H1 (cell line): ENCODE measurements at regions not wholly inside any gene's neighbourhood (a gene's known extent, or its start where the extent isn't known, plus 50 kb on each side); places are given as distances from the start of the nearest gene placed in this dataset.

Experiments used
- JUN ChIP-seq: IDR thresholded peaks from 2 replicates; pipeline ENCODE4 v1.6.1; 2011; ENCODE audit warnings: low read depth, mild to moderate bottlenecking, improper control_type of control experiment, low read length
- JUND ChIP-seq: IDR thresholded peaks from 2 replicates; pipeline ENCODE4 v1.6.1; 2011; ENCODE audit warnings: mild to moderate bottlenecking, improper control_type of control experiment, low read length
- POLR2A ChIP-seq, 2 experiments: IDR thresholded peaks; 1 replicate in 1 of 2; 2 replicates in 1 of 2; pipeline ENCODE4 v1.6.1; 2011; ENCODE audit warnings: low read depth in 2 of 2, low read length in 2 of 2, mild to moderate bottlenecking in 2 of 2; ENCODE audit errors: control extremely low read depth in 1 of 2
- SUZ12 ChIP-seq: fragments of 200-600 bp; sonication (generic); IDR thresholded peaks from 2 replicates; pipeline ENCODE4 v1.6.1; 2012; ENCODE audit warnings: mild to moderate bottlenecking, inconsistent platforms, low read length, moderate library complexity, mixed read lengths
- TF ChIP-seq, protein P1 (sequence below), 3 experiments: IDR thresholded peaks; 1 replicate in 2 of 3; 2 replicates in 1 of 3; pipeline versions ENCODE4 v1.5.1 to v1.6.1; 2011; ENCODE audit warnings: low read length in 3 of 3, mild to moderate bottlenecking in 3 of 3, inconsistent platforms in 2 of 3, low read depth in 1 of 3, moderate library complexity in 1 of 3; ENCODE audit not compliant: insufficient read depth in 1 of 3; ENCODE audit errors: control extremely low read depth in 1 of 3

- TF ChIP-seq SUZ12 = no peak
- TF ChIP-seq, protein P1, sequence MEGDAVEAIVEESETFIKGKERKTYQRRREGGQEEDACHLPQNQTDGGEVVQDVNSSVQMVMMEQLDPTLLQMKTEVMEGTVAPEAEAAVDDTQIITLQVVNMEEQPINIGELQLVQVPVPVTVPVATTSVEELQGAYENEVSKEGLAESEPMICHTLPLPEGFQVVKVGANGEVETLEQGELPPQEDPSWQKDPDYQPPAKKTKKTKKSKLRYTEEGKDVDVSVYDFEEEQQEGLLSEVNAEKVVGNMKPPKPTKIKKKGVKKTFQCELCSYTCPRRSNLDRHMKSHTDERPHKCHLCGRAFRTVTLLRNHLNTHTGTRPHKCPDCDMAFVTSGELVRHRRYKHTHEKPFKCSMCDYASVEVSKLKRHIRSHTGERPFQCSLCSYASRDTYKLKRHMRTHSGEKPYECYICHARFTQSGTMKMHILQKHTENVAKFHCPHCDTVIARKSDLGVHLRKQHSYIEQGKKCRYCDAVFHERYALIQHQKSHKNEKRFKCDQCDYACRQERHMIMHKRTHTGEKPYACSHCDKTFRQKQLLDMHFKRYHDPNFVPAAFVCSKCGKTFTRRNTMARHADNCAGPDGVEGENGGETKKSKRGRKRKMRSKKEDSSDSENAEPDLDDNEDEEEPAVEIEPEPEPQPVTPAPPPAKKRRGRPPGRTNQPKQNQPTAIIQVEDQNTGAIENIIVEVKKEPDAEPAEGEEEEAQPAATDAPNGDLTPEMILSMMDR (IDR thresholded peaks at IDR 0.05; ENCODE audit: control extremely low read depth in 1 of 3, insufficient read depth in 1 of 3, low read depth in 1 of 3, low read length in 3 of 3) = no peak
- no peak for TF ChIP-seq POLR2A (IDR thresholded peaks at IDR 0.05; ENCODE audit: control extremely low read depth in 1 of 2, low read depth in 2 of 2, low read length in 2 of 2)
- TF ChIP-seq JUN = no peak
- TF ChIP-seq JUND = no peak
These were observed 97.5 kb downstream of the UNCX start for GRCh38 chr7:1329966-1330800.
